Chondrocyte (in vitro differentiated cells): ENCODE measurements at regions not wholly inside any gene's neighbourhood (a gene's known extent, or its start where the extent isn't known, plus 50 kb on each side); places are given as distances from the start of the nearest gene placed in this dataset.

Experiments
- DNase-seq: peaks from one replicate; pipeline ENCODE4 v3.0.0; 2021; ENCODE audit warnings: mixed read lengths, low spot score
- H3K27ac Mint-ChIP-seq: one replicate; pipeline ENCODE4 v1.8.0; 2021; ENCODE audit warnings: mild to moderate bottlenecking, moderate library complexity, mixed read lengths; ENCODE audit not compliant: unreplicated experiment
- H3K27me3 Mint-ChIP-seq: 2 replicates; pipeline ENCODE4 v1.8.0; 2021; ENCODE audit warnings: low read depth, mixed read lengths
- H3K36me3 Mint-ChIP-seq: 2 replicates; pipeline ENCODE4 v1.8.0; 2021; ENCODE audit warnings: low read depth, mixed read lengths
- H3K4me1 Mint-ChIP-seq: 2 replicates; pipeline ENCODE4 v1.8.0; 2021; ENCODE audit warnings: low read depth, mild to moderate bottlenecking, mixed read lengths
- H3K4me3 Mint-ChIP-seq: one replicate; pipeline ENCODE4 v1.8.0; 2021; ENCODE audit warnings: mild to moderate bottlenecking, moderate library complexity, mixed read lengths; ENCODE audit not compliant: unreplicated experiment
- H3K9me3 Mint-ChIP-seq: 2 replicates; pipeline ENCODE4 v1.8.0; 2021; ENCODE audit warnings: low read depth, mixed read lengths
- TF ChIP-seq, protein P1 (sequence below): fragments of 200-600 bp; sonication (generic); IDR thresholded peaks from 2 replicates; pipeline ENCODE4 v1.5.0; 2021; ENCODE audit warnings: antibody characterized with exemption, mild to moderate bottlenecking, moderate library complexity

DNA sequence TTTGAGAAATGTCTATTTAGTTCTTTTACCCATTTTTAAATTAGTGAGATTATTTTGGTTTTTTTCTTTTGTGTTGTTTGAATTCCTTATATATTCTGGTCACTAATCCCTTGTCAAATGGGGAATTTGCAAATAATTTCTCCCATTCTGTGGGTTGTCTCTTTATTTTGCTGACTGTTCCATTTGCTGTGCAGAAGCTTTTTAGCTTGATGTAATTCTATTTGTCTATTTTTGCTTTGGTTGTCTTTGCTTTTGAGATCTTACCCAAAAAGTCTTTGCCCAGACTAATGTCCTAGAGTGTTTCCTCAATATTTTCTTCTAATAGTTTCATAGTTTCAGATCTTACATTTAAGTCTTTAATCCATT is 472.9 kb downstream of the TBL1XR1 start:
- H3K27ac Mint-ChIP-seq = no peak overlapping the region
- H3K4me3 Mint-ChIP-seq = no peak overlapping the region
- H3K36me3 Mint-ChIP-seq = no peaks in the 10 kb centered on the region
- TF ChIP-seq, protein P1, sequence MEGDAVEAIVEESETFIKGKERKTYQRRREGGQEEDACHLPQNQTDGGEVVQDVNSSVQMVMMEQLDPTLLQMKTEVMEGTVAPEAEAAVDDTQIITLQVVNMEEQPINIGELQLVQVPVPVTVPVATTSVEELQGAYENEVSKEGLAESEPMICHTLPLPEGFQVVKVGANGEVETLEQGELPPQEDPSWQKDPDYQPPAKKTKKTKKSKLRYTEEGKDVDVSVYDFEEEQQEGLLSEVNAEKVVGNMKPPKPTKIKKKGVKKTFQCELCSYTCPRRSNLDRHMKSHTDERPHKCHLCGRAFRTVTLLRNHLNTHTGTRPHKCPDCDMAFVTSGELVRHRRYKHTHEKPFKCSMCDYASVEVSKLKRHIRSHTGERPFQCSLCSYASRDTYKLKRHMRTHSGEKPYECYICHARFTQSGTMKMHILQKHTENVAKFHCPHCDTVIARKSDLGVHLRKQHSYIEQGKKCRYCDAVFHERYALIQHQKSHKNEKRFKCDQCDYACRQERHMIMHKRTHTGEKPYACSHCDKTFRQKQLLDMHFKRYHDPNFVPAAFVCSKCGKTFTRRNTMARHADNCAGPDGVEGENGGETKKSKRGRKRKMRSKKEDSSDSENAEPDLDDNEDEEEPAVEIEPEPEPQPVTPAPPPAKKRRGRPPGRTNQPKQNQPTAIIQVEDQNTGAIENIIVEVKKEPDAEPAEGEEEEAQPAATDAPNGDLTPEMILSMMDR = no peak
- no peak for DNase-seq
- H3K27me3 Mint-ChIP-seq = peaks cover 7% of the 10 kb centered on the region
- no peaks in the 10 kb centered on the region for H3K4me1 Mint-ChIP-seq
- H3K9me3 Mint-ChIP-seq = no peaks in the 10 kb centered on the region

DNA sequence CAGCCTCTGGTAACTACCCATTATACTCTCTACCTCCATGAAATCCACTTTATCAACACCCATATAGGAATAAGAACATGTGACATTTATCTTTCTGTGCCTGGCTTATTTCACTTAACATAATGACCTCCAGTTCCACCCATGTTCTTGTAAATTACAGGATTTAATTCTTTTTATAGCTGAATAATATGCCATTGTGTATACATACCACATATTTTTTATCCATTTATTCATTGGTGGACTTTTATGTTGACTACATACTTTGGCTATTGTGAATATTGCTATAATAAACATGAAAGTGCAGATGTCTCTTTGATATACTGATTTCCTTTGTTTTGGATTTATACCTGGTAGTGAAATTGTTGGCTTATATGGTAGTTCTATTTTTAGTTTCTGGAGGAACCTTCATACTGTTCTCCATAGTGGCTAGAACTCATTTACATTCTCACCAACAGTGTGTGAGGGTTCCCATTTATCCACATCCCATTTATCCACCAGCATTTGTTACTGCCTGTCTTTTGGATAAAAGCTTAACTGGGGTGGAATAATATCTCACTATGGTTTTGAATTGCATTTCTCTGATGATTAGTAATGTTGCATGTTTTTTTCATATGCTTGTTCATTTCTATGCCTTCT is 473.4 kb downstream of the TBL1XR1 start:
- DNase-seq = no peak
- H3K9me3 Mint-ChIP-seq = no peaks in the 10 kb centered on the region
- no peak overlapping the region for H3K4me3 Mint-ChIP-seq
- no peaks in the 10 kb centered on the region for H3K4me1 Mint-ChIP-seq
- H3K27me3 Mint-ChIP-seq = peaks cover 9% of the 10 kb centered on the region
- H3K27ac Mint-ChIP-seq = no peak overlapping the region
- no peaks in the 10 kb centered on the region for H3K36me3 Mint-ChIP-seq
- TF ChIP-seq, protein P1 = no peak

DNA sequence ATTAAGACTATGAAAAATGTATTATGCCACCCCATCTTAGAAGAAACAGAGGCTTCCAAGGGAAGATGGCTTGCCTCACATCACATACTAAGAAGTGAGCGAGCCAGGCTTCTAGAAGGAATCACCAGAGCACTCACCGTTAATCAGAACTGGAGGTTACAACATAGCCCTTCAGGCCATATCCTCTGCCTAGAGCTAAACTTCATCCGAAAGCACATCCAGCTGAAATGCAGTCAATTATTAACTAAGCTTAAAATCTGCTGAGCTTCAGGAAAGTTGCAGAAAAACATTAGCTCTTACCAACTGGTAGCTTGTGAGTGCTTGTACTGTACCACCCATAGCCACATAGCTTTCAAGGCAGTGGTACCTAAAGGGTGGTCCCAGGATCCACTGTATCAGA is 483.2 kb downstream of the TBL1XR1 start:
- peaks cover 2% of the 10 kb centered on the region for H3K9me3 Mint-ChIP-seq
- DNase-seq = no peak
- no peak overlapping the region for H3K4me3 Mint-ChIP-seq
- TF ChIP-seq, protein P1 = no peak
- no peak overlapping the region for H3K27ac Mint-ChIP-seq
- peaks cover 17% of the 10 kb centered on the region for H3K27me3 Mint-ChIP-seq
- H3K4me1 Mint-ChIP-seq = no peaks in the 10 kb centered on the region
- no peaks in the 10 kb centered on the region for H3K36me3 Mint-ChIP-seq

DNA sequence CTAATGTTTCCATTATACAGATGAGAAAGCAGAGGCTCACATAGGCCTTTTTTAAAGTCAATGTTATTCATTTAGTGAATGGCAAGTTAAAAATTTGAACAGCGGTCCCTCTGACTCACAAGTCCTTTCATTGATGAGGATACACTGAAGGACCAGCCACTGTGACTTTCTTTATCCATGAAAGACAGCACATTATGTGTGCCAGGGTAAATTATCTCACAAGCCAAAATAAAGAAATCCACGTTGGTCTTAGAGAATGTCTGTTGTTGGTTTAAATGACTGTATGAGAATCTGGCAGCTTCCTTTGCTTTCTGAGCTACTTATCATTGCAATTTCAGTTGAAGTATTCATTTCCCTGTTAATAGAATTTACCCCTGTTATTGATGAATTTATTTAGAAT is 485.1 kb downstream of the TBL1XR1 start:
- Mint-ChIP-seq H3K4me1 (no peaks in the 10 kb centered on the region), H3K27me3 (peaks cover 16% of the 10 kb centered on the region), H3K4me3 (no peak overlapping the region), H3K27ac (no peak overlapping the region), H3K9me3 (peaks cover 8% of the 10 kb centered on the region), H3K36me3 (peaks cover 5% of the 10 kb centered on the region)
- no peak for DNase-seq
- TF ChIP-seq, protein P1 = no peak

DNA sequence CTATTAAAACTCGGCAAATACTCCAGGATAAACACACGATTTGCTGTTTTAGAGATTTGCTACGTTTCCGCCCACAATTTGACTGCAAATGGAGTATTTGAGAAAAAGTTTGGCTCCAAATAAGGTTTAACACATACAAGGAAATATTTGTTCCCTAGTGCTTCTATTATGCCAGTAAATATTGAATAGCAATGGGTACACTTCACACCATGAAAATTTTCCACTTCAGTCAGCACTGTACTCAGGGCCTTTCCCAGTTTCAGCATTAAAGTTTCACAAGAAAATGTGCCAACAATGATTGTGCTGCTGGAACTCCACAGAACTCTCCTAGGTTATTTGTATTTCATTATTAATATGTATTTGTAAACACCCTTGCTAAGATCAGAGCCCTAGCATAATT is 498.0 kb downstream of the TBL1XR1 start:
- Mint-ChIP-seq H3K4me1 (peaks cover 8% of the 10 kb centered on the region), H3K27ac (no peak overlapping the region), H3K36me3 (no peaks in the 10 kb centered on the region), H3K27me3 (peaks cover 1% of the 10 kb centered on the region), H3K4me3 (no peak overlapping the region), H3K9me3 (no peaks in the 10 kb centered on the region)
- DNase-seq = no peak
- TF ChIP-seq, protein P1 = no peak
